Activated CD4-positive, alpha-beta T cell treated with anti-CD3 and anti-CD28 coated beads, Interleukin-2, amount 50 U/mL, for 16 hours (primary cell): ENCODE measurements at regions not wholly inside any gene's neighbourhood (a gene's known extent, or its start where the extent isn't known, plus 50 kb on each side); places are given as distances from the start of the nearest gene placed in this dataset.
A peak's percentile ranks its signal among the peaks of the same experiment; 100 is the strongest.

ENCODE experiments used
- DNase-seq: peaks from one replicate; pipeline ENCODE4 v3.0.0-alpha.2; 2020

DNA sequence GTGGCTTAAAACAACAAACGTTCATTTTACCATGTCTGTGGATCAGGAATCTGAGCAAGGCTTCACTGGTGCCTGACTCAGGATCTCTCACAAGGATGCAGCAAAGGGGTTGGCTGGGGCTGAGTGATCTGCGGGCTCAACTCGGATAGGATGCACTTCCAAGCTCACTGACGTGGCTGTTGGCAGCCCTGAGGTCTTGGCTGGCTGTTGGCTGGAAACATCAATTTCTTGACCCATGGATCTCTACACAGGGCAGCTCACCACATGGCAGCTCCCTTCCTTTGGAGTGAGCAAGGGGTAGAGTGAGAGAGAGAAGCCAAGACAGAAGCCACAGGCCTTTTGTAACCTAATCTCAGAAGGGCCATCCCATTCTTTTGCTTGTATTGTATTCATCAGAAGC lies 202.1 kb downstream of the NXNL2 start:
- no peak for DNase-seq

DNA sequence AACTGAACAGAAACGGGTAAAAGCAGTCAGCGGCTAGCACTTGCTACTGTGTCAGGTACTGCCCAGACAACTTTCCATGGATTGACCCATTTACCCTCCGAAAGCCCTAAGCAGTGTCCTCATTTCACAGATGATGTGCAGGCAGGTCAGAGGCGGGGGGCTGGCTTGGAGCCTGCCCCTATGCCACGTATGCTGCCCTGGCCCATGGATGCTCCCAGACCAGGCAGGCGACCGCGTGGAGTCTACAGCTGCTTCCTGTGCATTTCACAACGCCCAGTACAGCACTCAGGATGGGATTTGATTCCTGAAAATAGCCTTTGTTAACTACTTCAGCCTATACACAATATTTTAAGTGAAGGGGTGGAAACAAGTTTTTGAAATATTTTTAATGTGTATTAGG lies 202.9 kb downstream of the NXNL2 start:
- no peak for DNase-seq

GRCh38 chr9:88738709-88739108 lies 203.7 kb downstream of the NXNL2 start:
- DNase-seq: no peak

DNA sequence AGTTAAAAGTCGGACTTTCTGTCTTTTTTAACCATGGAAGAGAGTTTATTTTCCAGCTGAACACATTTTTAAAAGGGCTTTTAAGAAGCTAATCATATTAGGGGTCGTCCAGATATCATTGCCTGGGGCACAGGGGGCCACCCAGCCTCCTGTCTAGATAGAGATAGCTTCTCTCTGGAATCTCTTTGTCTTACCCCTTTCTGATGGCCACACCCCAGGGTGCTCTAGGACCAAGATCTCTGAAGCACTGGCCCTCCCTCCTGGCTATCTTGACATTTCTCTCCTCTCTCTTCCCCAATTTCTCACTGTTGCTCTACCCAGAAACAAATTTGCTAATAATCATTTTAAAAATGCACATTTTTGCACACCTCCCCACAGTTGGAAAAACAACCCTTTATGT lies 204.4 kb downstream of the NXNL2 start:
- no peak for DNase-seq

DNA sequence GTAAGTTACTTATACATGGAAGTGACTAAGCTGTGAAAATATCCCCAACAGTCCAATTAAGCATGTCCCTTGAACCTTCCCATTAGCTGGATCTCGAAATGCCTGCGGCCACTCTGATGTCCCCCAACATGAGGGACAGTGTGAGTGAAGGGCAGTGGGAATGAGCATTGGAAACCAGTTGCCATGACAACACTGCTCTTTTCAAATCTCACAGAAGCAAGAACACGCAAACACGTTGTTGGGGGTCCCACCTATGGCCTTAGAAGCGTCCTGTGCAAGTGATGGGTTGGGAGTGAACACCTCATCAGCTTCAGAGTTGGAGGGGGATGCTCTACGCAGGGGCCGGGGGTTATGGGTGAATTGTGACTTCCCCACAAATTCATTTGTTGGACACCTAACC lies 205.9 kb downstream of the NXNL2 start:
- no peak for DNase-seq

- peak; percentile 25 for DNase-seq
Observed at GRCh38 chr9:88741335-88741734, 206.4 kb downstream of the NXNL2 start.

DNA sequence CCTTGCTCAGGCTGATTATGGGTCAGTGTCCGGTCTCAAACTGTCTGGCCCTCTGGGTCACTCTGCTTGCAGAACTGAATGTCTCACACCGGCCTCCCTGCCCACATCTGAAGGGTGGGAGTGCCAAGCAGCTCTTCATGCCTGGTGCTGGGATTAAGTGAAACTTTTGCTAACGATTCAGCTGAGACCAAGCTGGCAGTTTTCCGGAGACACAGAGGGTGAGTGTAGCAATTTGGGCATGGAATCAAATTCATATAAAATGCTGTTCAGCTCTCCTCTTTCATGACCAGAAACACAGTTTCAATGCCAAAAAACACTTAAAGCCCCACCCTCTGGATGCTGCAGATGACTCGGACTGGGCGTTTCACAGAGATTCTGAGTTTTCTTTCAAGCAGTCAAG lies 207.5 kb downstream of the NXNL2 start:
- no peak for DNase-seq

DNA sequence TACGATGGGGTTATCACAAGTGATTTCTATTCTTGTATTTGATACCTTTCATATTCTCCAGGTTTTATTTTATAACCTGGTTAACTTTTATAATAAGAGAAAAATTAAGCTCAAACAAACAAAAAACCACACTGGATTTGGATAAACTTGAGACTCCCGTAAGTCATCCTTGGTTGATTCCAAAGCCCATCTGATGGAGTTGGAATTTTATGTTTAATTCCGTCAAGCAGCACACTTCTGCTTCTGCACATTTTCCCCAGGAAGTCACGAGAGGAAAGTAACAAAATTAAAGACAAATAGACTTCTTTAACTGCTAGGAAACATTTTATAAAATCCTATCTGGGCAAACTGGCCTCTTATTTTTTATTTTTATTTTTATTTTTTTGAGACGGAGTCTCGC lies 207.9 kb downstream of the NXNL2 start:
- DNase-seq: no peak

GRCh38 chr9:88745276-88746001 lies 210.5 kb downstream of the NXNL2 start:
- no peak for DNase-seq

GRCh38 chr9:88746029-88746742 lies 211.2 kb downstream of the NXNL2 start:
- DNase-seq: no peak

DNA sequence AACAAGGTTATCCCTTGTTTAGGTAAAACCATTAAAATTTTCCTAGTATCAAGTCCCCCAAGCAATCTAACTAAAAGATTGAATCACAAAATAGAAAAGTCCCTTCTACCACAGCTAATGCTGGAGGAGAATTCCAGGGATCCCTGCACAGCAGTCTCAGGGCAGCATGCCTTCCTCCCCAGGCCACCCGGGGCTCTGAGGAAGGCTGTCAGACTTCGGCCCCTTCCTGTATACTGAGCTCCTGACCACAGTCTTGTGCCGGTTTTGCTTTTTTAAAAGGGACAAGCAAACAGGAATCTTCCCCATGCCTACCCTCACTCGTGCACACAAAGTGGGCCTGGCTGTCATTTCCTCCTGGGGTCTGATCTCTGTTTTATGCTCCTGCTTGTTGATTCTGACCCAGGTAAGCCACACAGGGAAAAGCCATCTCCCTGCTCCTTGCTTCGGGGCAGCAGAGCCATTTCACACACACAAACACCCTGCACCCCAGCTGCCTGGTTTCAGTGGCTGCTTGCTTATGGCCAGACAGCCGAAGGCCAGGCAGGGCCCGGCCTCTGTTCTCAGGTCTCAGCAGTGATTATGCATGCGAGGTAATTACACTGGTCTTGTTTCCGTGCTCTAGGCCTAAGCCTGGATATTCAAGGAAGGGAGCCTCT lies 211.9 kb downstream of the NXNL2 start:
- DNase-seq: no peak

DNA sequence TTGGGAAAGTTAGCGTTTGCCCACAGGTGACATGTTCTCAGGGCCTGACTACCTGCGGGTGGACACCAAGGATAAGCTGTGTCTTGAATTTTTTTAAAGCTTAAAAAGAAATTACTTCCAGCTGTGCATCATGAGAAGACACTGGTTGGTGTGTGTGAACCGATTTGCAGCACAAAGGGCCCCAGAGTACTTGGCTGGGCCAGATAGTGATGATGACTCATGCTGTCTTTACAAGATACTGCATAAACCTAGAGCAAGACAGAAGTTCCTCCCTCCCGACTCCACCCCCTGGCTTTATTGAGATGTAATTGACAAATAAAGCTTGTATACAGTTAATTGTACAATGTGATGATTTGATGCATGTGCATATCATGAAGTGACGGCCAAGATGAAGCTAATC lies 212.8 kb downstream of the NXNL2 start:
- no peak for DNase-seq

DNA sequence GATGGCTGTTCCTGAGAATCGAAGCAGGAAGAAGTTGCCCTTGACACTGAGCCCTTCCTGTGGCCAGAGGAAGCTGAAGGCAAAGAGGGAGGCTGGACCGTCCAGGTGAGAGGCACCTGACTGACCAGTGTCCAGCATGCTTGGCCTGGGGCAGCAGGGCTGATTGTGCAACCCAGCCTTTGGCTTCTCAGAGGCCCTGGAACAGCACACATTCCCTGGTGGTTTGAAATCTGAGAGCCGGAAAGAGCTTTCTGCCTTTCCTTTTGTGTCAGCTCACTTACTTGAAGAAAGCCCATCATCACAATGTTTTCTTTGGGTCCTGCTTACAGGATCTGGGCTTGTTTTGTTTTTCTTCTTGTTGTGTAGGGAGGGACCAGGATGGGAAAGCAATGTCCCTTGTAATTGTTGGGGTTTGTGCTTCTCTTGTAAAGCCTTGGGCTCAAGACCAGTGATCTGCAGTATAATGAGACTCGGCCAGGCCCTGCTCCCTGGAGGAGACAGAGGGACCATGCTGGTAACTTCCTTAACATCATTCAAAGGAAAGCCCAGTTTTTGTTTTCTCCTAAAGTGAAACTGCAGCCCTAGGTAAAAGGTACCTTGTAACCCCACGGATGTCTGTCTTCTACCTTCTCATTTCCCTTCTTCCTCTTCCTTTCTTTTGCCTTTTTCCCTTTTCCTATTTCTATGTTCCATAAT lies 213.7 kb downstream of the NXNL2 start:
- DNase-seq: no peak

- DNase-seq: no peak
Observed at GRCh38 chr9:88749420-88749819, 214.4 kb downstream of the NXNL2 start.

GRCh38 chr9:88750832-88751360 lies 215.9 kb downstream of the NXNL2 start:
- DNase-seq: no peak

GRCh38 chr9:88751781-88752180 lies 216.8 kb downstream of the NXNL2 start:
- no peak for DNase-seq

DNA sequence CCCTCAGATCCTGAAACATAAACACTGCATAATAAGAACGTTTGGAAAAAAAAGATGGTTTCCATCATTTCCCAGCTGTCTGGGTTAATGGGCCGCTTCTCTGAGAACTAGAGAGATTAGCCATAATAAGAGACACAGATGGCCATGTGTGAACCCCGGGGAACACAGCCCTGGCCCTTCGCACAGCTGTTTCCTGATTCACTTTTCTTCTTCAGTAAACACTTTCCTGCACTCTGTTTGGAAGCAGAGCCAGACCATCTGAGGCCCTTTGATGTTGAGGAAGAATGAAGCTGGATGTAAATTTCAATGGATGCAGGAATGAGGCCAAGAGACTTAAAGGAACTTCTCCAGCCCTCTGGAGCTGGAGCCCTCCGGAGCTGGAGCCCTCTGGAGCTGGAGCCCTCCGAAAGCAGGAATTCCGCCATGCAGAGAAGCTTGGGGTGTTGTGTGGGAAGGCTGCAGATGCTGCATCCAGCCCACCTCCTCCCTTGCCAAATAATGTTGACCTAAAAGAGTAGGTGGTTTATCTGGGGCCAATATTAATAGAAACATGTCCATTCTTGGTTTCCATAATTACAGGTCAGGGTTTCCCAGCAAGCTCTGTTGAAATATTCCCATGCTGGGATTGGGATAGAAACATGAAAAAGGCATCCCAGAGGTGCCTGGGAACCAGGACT lies 218.9 kb downstream of the NXNL2 start:
- DNase-seq: no peak

GRCh38 chr9:88754452-88754851 lies 219.5 kb downstream of the NXNL2 start:
- no peak for DNase-seq

- no peak for DNase-seq
Observed at GRCh38 chr9:88754886-88755285, 219.9 kb downstream of the NXNL2 start.

GRCh38 chr9:88757406-88758010 lies 222.5 kb downstream of the NXNL2 start:
- no peak for DNase-seq

- DNase-seq: no peak
Observed at GRCh38 chr9:88759364-88759763, 224.4 kb downstream of the NXNL2 start.

GRCh38 chr9:88766778-88767503 lies 224.3 kb upstream of the S1PR3 start:
- no peak for DNase-seq
